ENCODE measurements at regions not wholly inside any gene's neighbourhood (a gene's known extent, or its start where the extent isn't known, plus 50 kb on each side); places are given as distances from the start of the nearest gene placed in this dataset.

GRCh38 chr13:89930861-89931260 lies 1416.6 kb upstream of the MIR17HG start:
- Histone ChIP-seq H3K27me3 (ENCODE audit: insufficient read depth, low read length) (no peaks in the 10 kb centered on the region), H3K4me1 (ENCODE audit: control insufficient read depth in 1 of 2, insufficient read depth in 2 of 2, low read length in 2 of 2) (no peaks in the 10 kb centered on the region), H3K9me3 (ENCODE audit: control insufficient read depth in 1 of 2, insufficient read depth in 1 of 2, low read depth in 1 of 2, low read length in 2 of 2) (peaks cover 0 to 4% of the 10 kb centered on the region in 2 experiments; a peak in 1 of 4 replicates), H4K20me1 (ENCODE audit: insufficient read depth) (no peaks in the 10 kb centered on the region), H2AFZ (ENCODE audit: low read depth, low read length, poor library complexity, severe bottlenecking) (no peak overlapping the region), H3K79me2 (ENCODE audit: insufficient read depth, low read length) (no peaks in the 10 kb centered on the region), H3K9me2 (ENCODE audit: insufficient read depth) (no peaks in the 10 kb centered on the region), H3K4me3 (replicated peaks in 1 of 2; ENCODE audit: low read depth in 1 of 2, low read length in 2 of 2) (no peak overlapping the region), H3K9ac (ENCODE audit: low read length) (no peak overlapping the region), H3K27ac (ENCODE audit: low read depth, low read length) (no peak overlapping the region), H3K4me2 (ENCODE audit: low read length) (no peak overlapping the region), H3K36me3 (ENCODE audit: control insufficient read depth in 1 of 2, insufficient read depth in 2 of 2, low read length in 2 of 2) (no peaks in the 10 kb centered on the region)
- no peak for DNase-seq (ENCODE audit: low read depth, low spot score)
- RAD21 ChIA-PET (ENCODE audit: low non-redundant PET in 1 of 2, low total read pairs in 2 of 2, uncharacterized antibody in 2 of 2, unreplicated experiment in 2 of 2), result no interaction called here
- no peak for ATAC-seq
- intact Hi-C loops (cut with micrococcal nuclease), result no loop called here
- POLR2A ChIA-PET, result no interaction called here
- CTCF ChIA-PET, result no interaction called here
- no TSS peak for BruUV-seq (replicated peaks)
- TF ChIP-seq, protein P1, sequence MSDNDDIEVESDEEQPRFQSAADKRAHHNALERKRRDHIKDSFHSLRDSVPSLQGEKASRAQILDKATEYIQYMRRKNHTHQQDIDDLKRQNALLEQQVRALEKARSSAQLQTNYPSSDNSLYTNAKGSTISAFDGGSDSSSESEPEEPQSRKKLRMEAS (IDR thresholded peaks at IDR 0.05), result no peak
- no peak for TF ChIP-seq POLR2AphosphoS5 (IDR thresholded peaks at IDR 0.05; ENCODE audit: low read depth, low read length)
- no peak for TF ChIP-seq REST (IDR thresholded peaks at IDR 0.05; ENCODE audit: low read depth)
- no peak for TF ChIP-seq EZH2 (IDR thresholded peaks at IDR 0.05)
- no peak for TF ChIP-seq YY1 (IDR thresholded peaks at IDR 0.05; ENCODE audit: extremely low read depth, insufficient replicate concordance, low read depth, low read length)
- TF ChIP-seq, protein P2, sequence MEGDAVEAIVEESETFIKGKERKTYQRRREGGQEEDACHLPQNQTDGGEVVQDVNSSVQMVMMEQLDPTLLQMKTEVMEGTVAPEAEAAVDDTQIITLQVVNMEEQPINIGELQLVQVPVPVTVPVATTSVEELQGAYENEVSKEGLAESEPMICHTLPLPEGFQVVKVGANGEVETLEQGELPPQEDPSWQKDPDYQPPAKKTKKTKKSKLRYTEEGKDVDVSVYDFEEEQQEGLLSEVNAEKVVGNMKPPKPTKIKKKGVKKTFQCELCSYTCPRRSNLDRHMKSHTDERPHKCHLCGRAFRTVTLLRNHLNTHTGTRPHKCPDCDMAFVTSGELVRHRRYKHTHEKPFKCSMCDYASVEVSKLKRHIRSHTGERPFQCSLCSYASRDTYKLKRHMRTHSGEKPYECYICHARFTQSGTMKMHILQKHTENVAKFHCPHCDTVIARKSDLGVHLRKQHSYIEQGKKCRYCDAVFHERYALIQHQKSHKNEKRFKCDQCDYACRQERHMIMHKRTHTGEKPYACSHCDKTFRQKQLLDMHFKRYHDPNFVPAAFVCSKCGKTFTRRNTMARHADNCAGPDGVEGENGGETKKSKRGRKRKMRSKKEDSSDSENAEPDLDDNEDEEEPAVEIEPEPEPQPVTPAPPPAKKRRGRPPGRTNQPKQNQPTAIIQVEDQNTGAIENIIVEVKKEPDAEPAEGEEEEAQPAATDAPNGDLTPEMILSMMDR (IDR thresholded peaks at IDR 0.05 in 2 of 3, conservative IDR thresholded peaks at IDR 0.05 in 1 of 3; ENCODE audit: borderline replicate concordance in 1 of 3, insufficient read depth in 1 of 3, low read depth in 2 of 3, low read length in 2 of 3), result no peak
- no peak for TF ChIP-seq CEBPB (IDR thresholded peaks at IDR 0.05; ENCODE audit: low read depth)
- TF ChIP-seq ZFX (IDR thresholded peaks at IDR 0.05), result no peak
- no peak for TF ChIP-seq ZBTB33 (IDR thresholded peaks at IDR 0.05; ENCODE audit: extremely low read depth, insufficient replicate concordance, low read length)
- no peak for TF ChIP-seq TCF7L2 (IDR thresholded peaks at IDR 0.05; ENCODE audit: borderline replicate concordance, extremely low read depth, insufficient read depth, insufficient read length)
- no peak for TF ChIP-seq CBX3 (IDR thresholded peaks at IDR 0.05; ENCODE audit: low read depth)
- no peak for TF ChIP-seq JUND (IDR thresholded peaks at IDR 0.05)
- TF ChIP-seq ELF1 (IDR thresholded peaks at IDR 0.05; ENCODE audit: borderline replicate concordance, low read depth), result no peak
- TF ChIP-seq SP1 (IDR thresholded peaks at IDR 0.05; ENCODE audit: low read depth), result no peak

All from HCT116 (cell line).